GM23248 (cell line): ENCODE measurements at regions not wholly inside any gene's neighbourhood (a gene's known extent, or its start where the extent isn't known, plus 50 kb on each side); places are given as distances from the start of the nearest gene placed in this dataset.

Experiments used
- EZH2 ChIP-seq: fragments of 200-600 bp; sonication (generic); IDR thresholded peaks from 2 replicates; pipeline ENCODE4 v1.6.1; 2018; ENCODE audit warnings: antibody characterized with exemption, mild to moderate bottlenecking; ENCODE audit not compliant: insufficient read depth, poor library complexity, severe bottlenecking
- EZH2phosphoT487 ChIP-seq: fragments of 200-600 bp; sonication (generic); IDR thresholded peaks from 2 replicates; pipeline ENCODE4 v1.6.1; 2018; ENCODE audit warnings: antibody characterized with exemption, moderate library complexity, mild to moderate bottlenecking, low read depth; ENCODE audit not compliant: insufficient read depth

DNA sequence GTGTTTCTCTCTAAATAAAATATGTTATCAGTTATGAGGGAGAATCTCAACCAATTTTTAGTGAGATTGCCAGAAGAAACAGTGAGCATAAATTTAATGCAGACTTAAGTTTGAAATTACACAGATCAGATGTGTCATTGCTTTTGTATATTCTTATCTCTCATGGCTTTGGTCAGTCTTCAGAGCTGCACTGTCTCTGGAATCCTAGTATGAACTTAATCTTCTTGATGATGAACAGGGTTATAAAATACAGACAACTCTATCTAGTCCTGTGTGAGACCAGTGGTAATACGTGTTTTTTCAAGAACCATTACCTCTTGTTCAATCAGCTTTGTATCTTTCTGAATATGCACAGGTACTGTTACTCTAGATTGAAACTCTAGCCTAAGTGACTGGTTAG is 528.0 kb downstream of the DACH1 start:
- TF ChIP-seq EZH2 = no peak
- TF ChIP-seq EZH2phosphoT487 = no peak
